GM10248 (cell line): ENCODE measurements at regions not wholly inside any gene's neighbourhood (a gene's known extent, or its start where the extent isn't known, plus 50 kb on each side); places are given as distances from the start of the nearest gene placed in this dataset.

Source experiments
- CTCF ChIA-PET: fragments of 300-600 bp; sonication (Branson Sonifier 250); formaldehyde crosslinking; extraction: SDS; loops from one replicate; lab custom pipeline; 2021; ENCODE audit warnings: antibody characterized with exemption; lab: Yijun Ruan, JAX
- POLR2A ChIA-PET: fragments of 350-650 bp; sonication (Branson Sonifier 250); formaldehyde crosslinking; extraction: SDS; loops from one replicate; lab custom pipeline; 2020; ENCODE audit warnings: antibody characterized with exemption; lab: Yijun Ruan, JAX
- DNase-seq: peaks from one replicate; pipeline ENCODE4 v3.0.0; 2012; ENCODE audit errors: extremely low spot score
- CTCF ChIP-seq: IDR thresholded peaks from 2 replicates; pipeline ENCODE4 v1.5.1; 2012; ENCODE audit warnings: mild to moderate bottlenecking, low read depth; ENCODE audit errors: extremely low read depth, missing control alignments, control extremely low read depth

- ChIA-PET POLR2A (no interaction called here), CTCF (no interaction called here)
- TF ChIP-seq CTCF: no peak
- no peak for DNase-seq
These were observed 366.9 kb upstream of the IRX2 start for GRCh38 chr5:3118340-3118739.

GRCh38 chr5:3116366-3116765 lies 364.9 kb upstream of the IRX2 start:
- TF ChIP-seq CTCF: no peak
- DNase-seq: no peak
- ChIA-PET CTCF (no interaction called here), POLR2A (no interaction called here)

- ChIA-PET CTCF (no interaction called here), POLR2A (no interaction called here)
- no peak for TF ChIP-seq CTCF
- DNase-seq: no peak
These were observed 363.0 kb upstream of the IRX2 start for GRCh38 chr5:3114467-3114866.

- TF ChIP-seq CTCF: no peak
- CTCF ChIA-PET: no interaction called here
These were observed 358.9 kb upstream of the IRX2 start for GRCh38 chr5:3110371-3110770.

GRCh38 chr5:3107156-3107611 lies 355.7 kb upstream of the IRX2 start:
- POLR2A ChIA-PET: no interaction called here
- CTCF ChIA-PET: no interaction called here
- TF ChIP-seq CTCF: no peak

More at GRCh38 chr5:3110371-3110770, 358.9 kb upstream of the IRX2 start:
- POLR2A ChIA-PET: no interaction called here
- DNase-seq: no peak

GRCh38 chr5:3105581-3105980 lies 354.1 kb upstream of the IRX2 start:
- DNase-seq: no peak
- ChIA-PET POLR2A (no interaction called here), CTCF (no interaction called here)
- TF ChIP-seq CTCF: no peak

More at GRCh38 chr5:3107156-3107611, 355.7 kb upstream of the IRX2 start:
- DNase-seq: no peak

GRCh38 chr5:3105172-3105571 lies 353.7 kb upstream of the IRX2 start:
- CTCF ChIA-PET: no interaction called here
- no peak for TF ChIP-seq CTCF
- POLR2A ChIA-PET: no interaction called here
- no peak for DNase-seq
